HCT116 (cell line): ENCODE measurements at regions not wholly inside any gene's neighbourhood (a gene's known extent, or its start where the extent isn't known, plus 50 kb on each side); places are given as distances from the start of the nearest gene placed in this dataset.

Experiments used
- ATAC-seq: fragments of 200-7000 bp; cut with Tn5 transposase; 2 replicates; pipeline ENCODE4 v1.9.1; 2020; ENCODE audit warnings: mild to moderate bottlenecking, moderate library complexity
- BruUV-seq: library from RNA; stranded (reverse); fragments of 400-500 nt; replicated peaks from 2 replicates; lab custom pipeline; 2021; lab: Mats Ljungman, UMichigan
- CTCF ChIA-PET: fragments of 300-600 bp; sonication (Branson Sonifier 250); formaldehyde crosslinking; loops from one replicate; lab custom pipeline; 2021; ENCODE audit warnings: antibody characterized with exemption; lab: Charles Lee
- POLR2A ChIA-PET: fragments of 300-600, 350-600 bp; sonication (Branson Sonifier 250); formaldehyde crosslinking; loops from one replicate; lab custom pipeline; 2021; ENCODE audit warnings: antibody characterized with exemption; lab: Charles Lee
- RAD21 ChIA-PET, 2 experiments: fragments of 300-600 bp; sonication (Branson Sonifier 250); formaldehyde crosslinking; loops; one replicate each; lab custom pipeline; 2023; ENCODE audit warnings: low total read pairs in 2 of 2; ENCODE audit not compliant: uncharacterized antibody in 2 of 2, unreplicated experiment in 2 of 2, low non-redundant PET in 1 of 2; lab: Charles Lee
- DNase-seq: peaks from one replicate; pipeline ENCODE4 v3.0.0-alpha.2; 2010; ENCODE audit warnings: low read depth, low spot score
- H2AFZ ChIP-seq: fragments of 200-600 bp; shearing (Covaris generic), sonication (generic); 2 replicates; pipeline ENCODE4 v1.6.1; 2017; ENCODE audit warnings: low read depth, mixed run types, mixed read lengths, antibody characterized with exemption, low read length; ENCODE audit not compliant: poor library complexity, severe bottlenecking
- H3K27ac ChIP-seq: 2 replicates; pipeline ENCODE4 v1.5.1; 2012; ENCODE audit warnings: low read depth, low read length
- H3K27me3 ChIP-seq: fragments of 200-600 bp; sonication (generic); 2 replicates; pipeline ENCODE4 v1.6.1; 2016; ENCODE audit warnings: mixed run types, low read length, mixed read lengths; ENCODE audit not compliant: insufficient read depth
- H3K36me3 ChIP-seq, 2 experiments: fragments of 200-500 bp in 1 of 2; fragments of 200-600 bp in 1 of 2; sonication (Bioruptor generic) in 1 of 2; sonication (generic) in 1 of 2; 2 replicates each; pipeline versions ENCODE4 v1.5.1 to v1.6.1; 2014 to 2016; ENCODE audit warnings: low read length in 2 of 2, inconsistent platforms in 1 of 2, mixed read lengths in 1 of 2, mixed run types in 1 of 2; ENCODE audit not compliant: insufficient read depth in 2 of 2, control insufficient read depth in 1 of 2
- H3K4me1 ChIP-seq, 2 experiments: fragments of 200-600 bp in 1 of 2; sonication (generic) in 1 of 2; 2 replicates each; pipeline versions ENCODE4 v1.5.1 to v1.6.1; 2012 to 2017; ENCODE audit warnings: low read length in 2 of 2, inconsistent platforms in 1 of 2, mild to moderate bottlenecking in 1 of 2, mixed read lengths in 1 of 2, mixed run types in 1 of 2, moderate library complexity in 1 of 2; ENCODE audit not compliant: insufficient read depth in 2 of 2, control insufficient read depth in 1 of 2
- H3K4me2 ChIP-seq: fragments of 200-600 bp; sonication (generic); 2 replicates; pipeline ENCODE4 v1.6.1; 2017; ENCODE audit warnings: mixed run types, low read length, mixed read lengths
- H3K4me3 ChIP-seq, 2 experiments: fragments of 200-600 bp in 1 of 2; sonication (generic) in 1 of 2; replicated peaks in 1 of 2; 2 replicates each; pipeline ENCODE4 v1.5.1; 2011 to 2016; ENCODE audit warnings: low read length in 2 of 2, control low read depth in 1 of 2, low read depth in 1 of 2, mild to moderate bottlenecking in 1 of 2, mixed read lengths in 1 of 2, mixed run types in 1 of 2
- H3K79me2 ChIP-seq: fragments of 200-600 bp; sonication (generic); 2 replicates; pipeline ENCODE4 v1.6.1; 2017; ENCODE audit warnings: mild to moderate bottlenecking, mixed run types, low read length, moderate library complexity, mixed read lengths; ENCODE audit not compliant: insufficient read depth
- H3K9ac ChIP-seq: fragments of 200-600 bp; sonication (generic); 2 replicates; pipeline ENCODE4 v1.6.1; 2016; ENCODE audit warnings: low read length, mixed read lengths
- H3K9me2 ChIP-seq: fragments of 200-600 bp; sonication (generic), shearing (Covaris generic); 2 replicates; pipeline ENCODE4 v1.6.1; 2017; ENCODE audit warnings: mixed run types, mild to moderate bottlenecking, moderate library complexity; ENCODE audit not compliant: insufficient read depth
- H3K9me3 ChIP-seq, 2 experiments: fragments of 200-500 bp in 1 of 2; fragments of 200-600 bp in 1 of 2; sonication (Bioruptor generic) in 1 of 2; sonication (generic) in 1 of 2; 2 replicates each; pipeline ENCODE4 v1.6.1; 2014 to 2017; ENCODE audit warnings: low read length in 2 of 2, mixed read lengths in 2 of 2, inconsistent platforms in 1 of 2, low read depth in 1 of 2, mild to moderate bottlenecking in 1 of 2, mixed run types in 1 of 2, moderate library complexity in 1 of 2; ENCODE audit not compliant: control insufficient read depth in 1 of 2, insufficient read depth in 1 of 2
- H4K20me1 ChIP-seq: fragments of 200-600 bp; sonication (generic), shearing (Covaris generic); 2 replicates; pipeline ENCODE4 v1.6.1; 2017; ENCODE audit warnings: mixed run types, mild to moderate bottlenecking, moderate library complexity; ENCODE audit not compliant: insufficient read depth
- EGR1 ChIP-seq: IDR thresholded peaks from 2 replicates; pipeline ENCODE4 v1.6.1; 2012; ENCODE audit warnings: low read depth
- EZH2phosphoT487 ChIP-seq: fragments of 200-600 bp; IDR thresholded peaks from 2 replicates; pipeline ENCODE4 v1.6.1; 2018; ENCODE audit warnings: antibody characterized with exemption, borderline replicate concordance
- FOSL1 ChIP-seq: IDR thresholded peaks from 2 replicates; pipeline ENCODE4 v1.6.1; 2012; ENCODE audit warnings: low read depth
- RAD21 ChIP-seq: IDR thresholded peaks from 2 replicates; pipeline ENCODE4 v1.6.1; 2012; ENCODE audit warnings: low read depth, mild to moderate bottlenecking
- REST ChIP-seq: IDR thresholded peaks from 2 replicates; pipeline ENCODE4 v1.6.1; 2012; ENCODE audit warnings: low read depth
- SP1 ChIP-seq: IDR thresholded peaks from 2 replicates; pipeline ENCODE4 v1.6.1; 2012; ENCODE audit warnings: low read depth
- SRF ChIP-seq: IDR thresholded peaks from 2 replicates; pipeline ENCODE4 v1.6.1; 2012; ENCODE audit warnings: low read depth
- TCF7L2 ChIP-seq: IDR thresholded peaks from 2 replicates; pipeline ENCODE4 v1.7.0; 2011; ENCODE audit warnings: borderline replicate concordance, inconsistent platforms; ENCODE audit not compliant: insufficient read depth, insufficient read length; ENCODE audit errors: extremely low read depth
- YY1 ChIP-seq: IDR thresholded peaks from 2 replicates; pipeline ENCODE4 v1.6.1; 2011; ENCODE audit warnings: low read length, low read depth, moderate library complexity, mild to moderate bottlenecking; ENCODE audit not compliant: insufficient replicate concordance; ENCODE audit errors: extremely low read depth
- ZFX ChIP-seq: fragments of 450-650 bp; IDR thresholded peaks from 2 replicates; pipeline ENCODE4 v1.6.1; 2017
- intact Hi-C: fragments of 100-400 bp; cut with micrococcal nuclease; formaldehyde crosslinking; loops from 2 replicates; pipeline ENCODE4 v1.10.0; 2022
- TF ChIP-seq, protein P1 (sequence below), 3 experiments: fragments of 200-600 bp in 1 of 3; sonication (generic) in 1 of 3; IDR thresholded peaks in 2 of 3; conservative IDR thresholded peaks in 1 of 3; 2 replicates each; pipeline ENCODE4 v1.5.1; 2012 to 2017; ENCODE audit warnings: low read depth in 2 of 3, low read length in 2 of 3, antibody characterized with exemption in 1 of 3, borderline replicate concordance in 1 of 3, control low read depth in 1 of 3, mild to moderate bottlenecking in 1 of 3, mixed read lengths in 1 of 3, mixed run types in 1 of 3, moderate library complexity in 1 of 3; ENCODE audit not compliant: insufficient read depth in 1 of 3

DNA sequence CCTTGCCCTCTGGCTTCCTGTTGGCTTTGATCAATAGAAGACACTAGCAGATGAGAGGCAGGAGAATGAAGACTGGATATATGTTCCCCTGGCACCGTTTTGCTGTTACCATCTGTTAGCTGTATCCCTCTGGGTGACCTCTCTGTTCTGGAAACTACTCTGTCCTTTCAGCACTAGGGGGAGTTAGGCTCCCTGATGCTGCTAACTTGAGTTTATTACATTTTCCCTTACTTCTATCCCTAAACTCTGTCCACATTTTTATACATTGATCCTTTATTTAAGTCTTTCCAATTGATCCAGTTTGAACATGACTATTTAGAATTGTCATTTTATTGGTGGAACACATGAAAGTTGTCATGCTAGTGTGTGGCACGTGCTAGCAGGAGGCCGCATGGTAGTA lies 1014.3 kb upstream of the CDH2 start:
- Histone ChIP-seq H3K4me3 (no peak overlapping the region), H3K9me3 (no peaks in the 10 kb centered on the region), H4K20me1 (no peaks in the 10 kb centered on the region), H3K4me2 (no peak overlapping the region), H3K79me2 (no peaks in the 10 kb centered on the region), H3K9me2 (no peaks in the 10 kb centered on the region), H3K9ac (no peak overlapping the region), H3K4me1 (peaks cover 0 to 5% of the 10 kb centered on the region in 2 experiments; a peak in 1 of 4 replicates), H3K27ac (no peak overlapping the region), H2AFZ (peak overlapping the region; percentile 67), H3K27me3 (no peaks in the 10 kb centered on the region), H3K36me3 (no peaks in the 10 kb centered on the region)
- DNase-seq (no peak), ATAC-seq (peak; percentile 68)
- ChIA-PET RAD21 (no interaction called here), POLR2A (no interaction called here), CTCF (interaction anchor here (0.8 to 1.4 kb wide), 3 partner anchors 10 to 196 kb away, joined by 3 to 4 read pairs (median 3); no protein-coding TSS in a partner anchor)
- TF ChIP-seq TCF7L2 (no peak), EGR1 (no peak), RAD21 (peak; percentile 26; the same call in 1 of the 2 replicates), YY1 (no peak)
- TF ChIP-seq, protein P1, sequence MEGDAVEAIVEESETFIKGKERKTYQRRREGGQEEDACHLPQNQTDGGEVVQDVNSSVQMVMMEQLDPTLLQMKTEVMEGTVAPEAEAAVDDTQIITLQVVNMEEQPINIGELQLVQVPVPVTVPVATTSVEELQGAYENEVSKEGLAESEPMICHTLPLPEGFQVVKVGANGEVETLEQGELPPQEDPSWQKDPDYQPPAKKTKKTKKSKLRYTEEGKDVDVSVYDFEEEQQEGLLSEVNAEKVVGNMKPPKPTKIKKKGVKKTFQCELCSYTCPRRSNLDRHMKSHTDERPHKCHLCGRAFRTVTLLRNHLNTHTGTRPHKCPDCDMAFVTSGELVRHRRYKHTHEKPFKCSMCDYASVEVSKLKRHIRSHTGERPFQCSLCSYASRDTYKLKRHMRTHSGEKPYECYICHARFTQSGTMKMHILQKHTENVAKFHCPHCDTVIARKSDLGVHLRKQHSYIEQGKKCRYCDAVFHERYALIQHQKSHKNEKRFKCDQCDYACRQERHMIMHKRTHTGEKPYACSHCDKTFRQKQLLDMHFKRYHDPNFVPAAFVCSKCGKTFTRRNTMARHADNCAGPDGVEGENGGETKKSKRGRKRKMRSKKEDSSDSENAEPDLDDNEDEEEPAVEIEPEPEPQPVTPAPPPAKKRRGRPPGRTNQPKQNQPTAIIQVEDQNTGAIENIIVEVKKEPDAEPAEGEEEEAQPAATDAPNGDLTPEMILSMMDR (IDR thresholded peaks at IDR 0.05 in 2 of 3, conservative IDR thresholded peaks at IDR 0.05 in 1 of 3; ENCODE audit: borderline replicate concordance in 1 of 3, insufficient read depth in 1 of 3, low read depth in 2 of 3, low read length in 2 of 3) = peak in 2 of 3 experiments; percentile 25 to 40; a peak in 2 of 6 replicates
- no TSS peak for BruUV-seq
- intact Hi-C loops = no loop called here

DNA sequence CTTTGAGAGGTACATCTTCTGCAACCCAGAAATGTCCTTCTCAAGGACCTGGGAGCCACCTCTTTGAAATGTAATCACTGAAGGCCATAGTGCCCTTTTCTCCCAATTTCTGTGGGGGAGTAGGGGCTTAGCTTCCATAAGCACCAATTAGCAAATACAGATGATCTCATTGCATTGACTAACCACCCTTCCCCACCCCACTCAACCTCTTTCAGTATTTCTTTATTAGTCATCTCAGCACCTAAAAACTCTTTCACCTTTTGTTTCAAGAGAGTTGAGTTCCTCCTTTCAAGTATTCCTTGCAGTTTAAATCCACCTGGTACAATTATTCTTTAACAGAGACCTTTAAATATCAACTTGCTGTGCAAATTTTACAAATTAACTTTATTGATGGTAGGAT lies 1011.8 kb upstream of the CDH2 start:
- no peak for ATAC-seq
- intact Hi-C loops = no loop called here
- Histone ChIP-seq H4K20me1 (no peaks in the 10 kb centered on the region), H3K9me3 (no peaks in the 10 kb centered on the region), H3K27ac (no peak overlapping the region), H3K9ac (no peak overlapping the region), H2AFZ (no peak overlapping the region), H3K79me2 (no peaks in the 10 kb centered on the region), H3K9me2 (no peaks in the 10 kb centered on the region), H3K36me3 (no peaks in the 10 kb centered on the region), H3K4me3 (no peak overlapping the region), H3K27me3 (no peaks in the 10 kb centered on the region), H3K4me1 (peaks cover 0 to 5% of the 10 kb centered on the region in 2 experiments; a peak in 1 of 4 replicates), H3K4me2 (no peak overlapping the region)
- POLR2A ChIA-PET = no interaction called here
- RAD21 ChIA-PET = no interaction called here
- no peak for TF ChIP-seq TCF7L2
- TF ChIP-seq, protein P1 (IDR thresholded peaks at IDR 0.05 in 2 of 3, conservative IDR thresholded peaks at IDR 0.05 in 1 of 3; ENCODE audit: borderline replicate concordance in 1 of 3, insufficient read depth in 1 of 3, low read depth in 2 of 3, low read length in 2 of 3) = no peak
- TF ChIP-seq FOSL1 = no peak
- TF ChIP-seq REST = no peak
- TF ChIP-seq EGR1 = no peak
- no peak for TF ChIP-seq RAD21
- TF ChIP-seq ZFX = no peak
- TF ChIP-seq SRF = no peak
- TF ChIP-seq EZH2phosphoT487 = no peak
- TF ChIP-seq SP1 = no peak
- BruUV-seq = no TSS peak
- DNase-seq = no peak
- CTCF ChIA-PET = no interaction called here
